RPMI7951 (cell line): ENCODE measurements at regions not wholly inside any gene's neighbourhood (a gene's known extent, or its start where the extent isn't known, plus 50 kb on each side); places are given as distances from the start of the nearest gene placed in this dataset.

Source experiments
- DNase-seq: peaks from one replicate; pipeline ENCODE4 v3.0.0-alpha.2; 2012; ENCODE audit warnings: low read depth

DNA sequence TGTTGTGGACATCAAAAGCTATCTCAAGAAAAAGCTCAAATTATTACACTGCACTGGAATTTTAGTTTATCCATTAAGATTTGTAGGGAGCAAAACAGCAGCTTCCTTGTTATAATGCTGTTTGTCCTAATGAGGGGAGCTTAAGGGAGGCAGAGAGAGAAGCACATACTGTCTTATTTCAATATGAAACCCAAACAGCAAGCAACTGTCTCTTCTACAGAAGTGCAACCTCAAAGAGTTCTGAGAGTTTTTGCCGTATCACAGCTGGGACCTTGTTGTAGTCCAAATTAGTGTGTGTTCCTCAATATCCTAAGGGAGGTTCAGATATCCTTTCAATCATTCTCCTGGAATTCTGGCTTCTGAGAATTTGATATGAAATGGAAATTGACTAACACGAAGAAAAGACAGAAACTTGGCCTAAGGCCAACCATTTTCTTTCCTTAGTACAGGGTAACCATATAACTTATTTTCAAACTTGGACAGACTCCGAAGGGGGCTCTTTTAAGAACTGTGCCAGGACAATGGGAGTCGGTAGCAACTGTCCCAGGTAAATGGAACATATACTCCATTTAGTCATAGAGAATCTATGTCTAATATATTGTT lies 149.3 kb upstream of the CCN2 start:
- no peak for DNase-seq

DNA sequence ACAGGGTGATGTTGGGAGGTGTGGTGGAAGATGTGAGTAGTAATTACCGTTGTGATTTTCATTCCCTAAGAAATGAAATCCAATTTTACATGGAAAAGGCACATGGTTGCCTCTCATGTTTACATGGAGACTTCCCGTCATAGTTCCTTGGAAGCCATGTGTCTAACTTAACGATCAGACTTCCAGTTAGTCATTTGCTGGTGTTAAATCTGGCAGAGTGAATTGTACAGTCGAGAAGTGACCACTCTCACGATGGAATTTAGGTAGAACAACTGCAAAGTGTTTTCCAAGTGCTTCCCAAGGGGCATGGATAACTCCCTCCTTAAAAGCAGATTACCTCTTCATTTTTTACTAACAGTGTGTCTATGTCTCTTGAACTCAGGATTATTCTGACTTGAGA lies 145.8 kb upstream of the CCN2 start:
- no peak for DNase-seq

DNA sequence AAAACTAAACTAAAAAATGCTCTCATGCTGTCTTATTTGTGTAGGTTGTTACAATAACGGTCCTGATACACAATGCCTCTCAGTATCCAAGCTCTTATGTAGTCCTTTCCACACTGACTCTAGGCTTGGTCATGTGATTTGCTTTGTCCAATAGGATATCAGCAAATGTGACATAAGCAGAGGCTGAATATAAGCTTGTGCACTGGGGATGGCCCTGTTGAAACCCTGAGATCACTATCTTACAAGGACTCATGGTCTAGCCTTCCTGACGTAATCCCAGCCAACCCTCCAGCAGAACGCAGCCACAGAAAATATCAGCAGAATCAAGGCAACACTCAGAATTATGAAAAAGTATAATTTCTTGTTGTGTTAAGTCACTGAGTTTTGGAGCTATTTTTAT lies 145.1 kb upstream of the CCN2 start:
- no peak for DNase-seq

DNA sequence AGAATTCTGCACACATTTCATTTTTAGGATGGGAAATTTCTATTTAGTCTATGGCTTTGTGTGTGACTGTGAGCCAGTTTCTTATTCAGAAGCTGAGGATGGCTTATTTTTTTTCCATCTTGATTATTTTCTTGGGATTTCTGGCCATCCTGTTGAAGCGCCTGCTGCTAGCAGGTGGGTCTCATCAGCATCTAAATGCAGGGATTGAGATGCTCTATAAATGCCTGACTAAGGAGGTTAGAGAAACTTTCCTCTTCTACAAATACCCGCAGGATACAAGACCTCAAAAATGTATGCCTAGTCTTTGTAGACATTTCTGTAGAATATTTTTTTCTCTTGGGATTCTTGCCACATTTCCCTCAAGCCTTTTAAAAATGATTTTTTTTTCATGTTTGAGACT lies 138.0 kb upstream of the CCN2 start:
- DNase-seq, result no peak

DNA sequence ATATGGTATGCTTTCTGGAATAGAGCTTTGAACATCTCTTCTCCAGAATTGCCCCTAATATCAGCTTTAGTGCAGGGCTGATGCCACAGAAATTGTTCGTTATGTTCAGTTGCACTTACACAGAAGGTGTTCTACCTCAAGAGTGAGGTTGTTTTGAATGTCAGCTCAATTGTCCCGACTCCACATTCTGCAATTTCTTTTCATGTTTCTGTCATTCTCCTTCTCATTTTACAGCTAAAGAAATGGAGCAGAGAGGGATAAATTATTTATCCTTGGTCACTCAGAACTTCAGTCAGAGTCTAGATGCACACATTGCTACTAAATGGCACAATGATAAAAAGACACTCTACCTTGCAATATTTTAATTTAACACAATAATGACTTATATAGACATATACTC lies 137.0 kb upstream of the CCN2 start:
- no peak for DNase-seq

DNA sequence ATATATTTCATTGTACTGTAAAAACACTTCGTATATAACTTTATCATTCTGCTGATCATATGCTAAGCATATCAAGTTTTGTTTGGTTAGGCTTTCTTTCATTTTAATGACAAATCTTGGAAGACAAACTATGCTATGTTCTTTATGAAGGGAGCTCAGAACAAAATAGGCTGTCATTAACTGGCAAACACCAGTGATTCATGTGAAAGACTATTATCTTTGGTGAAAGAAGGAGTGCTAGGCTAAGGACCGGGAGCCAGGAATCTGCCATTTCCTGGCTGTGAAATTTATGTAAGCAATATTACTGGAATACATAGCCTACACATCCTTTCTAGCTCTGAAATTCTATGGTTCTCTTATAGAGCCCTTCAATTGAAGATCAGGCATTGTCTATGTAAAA lies 136.2 kb upstream of the CCN2 start:
- no peak for DNase-seq

DNA sequence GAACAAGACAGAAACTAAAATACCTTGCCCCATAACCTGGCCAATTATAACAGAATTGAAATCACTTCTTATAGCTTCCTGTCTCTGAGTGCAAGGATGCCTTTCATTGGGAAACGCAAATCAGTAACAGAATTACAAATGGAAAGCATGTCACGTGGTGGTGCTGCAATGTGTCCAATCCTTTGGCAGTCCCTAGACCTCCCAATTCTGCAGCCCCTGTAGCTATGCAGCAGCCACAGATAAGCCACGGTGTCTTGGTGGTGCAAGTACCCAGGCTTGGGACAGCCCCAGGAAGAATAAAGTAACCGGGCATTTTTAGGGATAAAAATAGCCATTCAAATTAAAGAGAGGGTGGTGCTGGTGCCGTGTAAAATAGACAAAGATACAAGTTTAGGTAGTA lies 134.6 kb upstream of the CCN2 start:
- peak; percentile 67 for DNase-seq

DNA sequence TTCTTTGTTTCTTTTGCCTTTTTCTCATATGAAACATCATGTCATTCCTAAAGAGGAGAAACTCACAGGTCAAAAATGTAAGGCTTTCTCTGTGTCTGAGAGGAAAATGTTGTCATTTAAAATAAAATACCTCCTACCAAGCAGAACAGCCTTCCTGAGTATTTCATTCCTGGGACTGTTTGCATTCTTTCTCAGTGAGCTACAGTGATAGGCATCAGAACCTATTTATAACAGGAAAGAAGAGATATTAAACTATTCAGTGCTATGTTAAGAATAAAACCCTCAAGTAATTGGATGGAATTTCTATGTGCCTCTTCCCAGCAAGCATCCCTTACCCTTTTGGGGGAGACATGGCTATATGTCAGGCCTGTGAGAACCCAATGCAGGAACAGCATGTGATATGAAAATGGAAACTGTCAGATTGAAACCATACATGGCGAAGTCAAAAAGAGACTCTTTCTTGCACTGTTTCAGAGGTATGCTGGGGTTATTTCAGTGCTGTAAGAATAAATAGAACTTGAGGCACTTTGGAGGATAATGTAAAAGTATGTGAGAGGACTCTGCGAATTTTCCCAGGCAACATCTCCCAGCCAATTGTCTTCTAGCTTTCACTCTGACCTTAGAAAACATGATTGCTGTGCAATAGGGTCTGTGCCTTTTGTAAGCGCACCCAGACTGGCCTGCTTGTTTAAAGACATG lies 133.8 kb upstream of the CCN2 start:
- peak; percentile 73 for DNase-seq

DNA sequence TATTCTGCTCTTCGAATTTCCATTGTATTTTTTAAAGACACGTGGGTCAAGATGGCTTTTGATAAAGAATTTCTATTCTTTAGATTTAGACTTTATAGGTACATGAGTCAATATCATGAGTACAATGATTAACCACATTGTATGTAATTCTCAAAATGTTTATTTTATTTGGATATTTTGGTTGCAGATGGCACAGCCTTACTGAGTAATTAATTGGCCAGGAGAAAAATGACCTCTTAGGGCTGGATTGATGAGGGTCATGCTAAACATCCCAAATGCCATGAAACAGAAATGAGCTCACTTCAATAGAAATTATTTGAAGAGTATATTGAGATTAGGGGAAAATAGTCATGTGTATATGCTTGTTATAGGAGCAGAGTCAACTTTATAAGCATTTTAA lies 131.2 kb upstream of the CCN2 start:
- DNase-seq, result no peak

DNA sequence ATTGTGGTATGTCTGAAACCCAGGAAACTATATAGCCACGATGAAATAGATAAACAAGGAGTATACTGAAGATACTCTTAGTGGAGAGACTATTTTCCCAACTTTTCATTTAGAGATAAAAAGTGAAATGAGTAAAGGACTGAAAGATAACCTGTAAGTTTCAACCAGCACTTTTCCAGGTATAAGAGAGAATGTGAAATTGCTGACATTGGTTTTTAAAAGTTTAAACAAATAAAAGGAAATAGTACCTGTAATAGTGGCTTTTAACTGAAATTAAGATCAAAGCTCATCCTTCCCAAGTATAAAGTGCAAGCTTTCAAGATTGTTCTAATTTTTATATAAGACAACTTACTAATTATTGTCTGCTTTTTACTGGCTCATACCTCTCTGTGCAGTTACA lies 130.2 kb upstream of the CCN2 start:
- no peak for DNase-seq

DNA sequence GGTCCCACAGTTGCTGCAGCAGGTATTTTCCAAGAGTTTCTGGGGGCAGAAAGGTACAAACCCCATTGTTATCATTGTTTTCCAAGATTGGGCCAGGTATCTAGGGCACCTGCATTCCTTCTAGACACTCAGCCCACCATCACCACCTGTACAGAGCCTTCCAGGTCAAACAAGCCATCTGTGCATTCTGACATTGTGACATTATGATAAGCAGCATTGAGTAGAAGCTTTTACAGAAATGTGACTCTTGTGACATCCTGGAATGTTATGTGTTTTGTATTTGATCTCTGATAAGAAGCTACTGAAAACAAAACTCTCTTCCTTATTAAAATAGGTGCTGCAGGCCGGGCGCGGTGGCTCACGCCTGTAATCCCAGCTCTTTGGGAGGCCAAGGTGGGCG lies 128.1 kb upstream of the CCN2 start:
- no peak for DNase-seq

DNA sequence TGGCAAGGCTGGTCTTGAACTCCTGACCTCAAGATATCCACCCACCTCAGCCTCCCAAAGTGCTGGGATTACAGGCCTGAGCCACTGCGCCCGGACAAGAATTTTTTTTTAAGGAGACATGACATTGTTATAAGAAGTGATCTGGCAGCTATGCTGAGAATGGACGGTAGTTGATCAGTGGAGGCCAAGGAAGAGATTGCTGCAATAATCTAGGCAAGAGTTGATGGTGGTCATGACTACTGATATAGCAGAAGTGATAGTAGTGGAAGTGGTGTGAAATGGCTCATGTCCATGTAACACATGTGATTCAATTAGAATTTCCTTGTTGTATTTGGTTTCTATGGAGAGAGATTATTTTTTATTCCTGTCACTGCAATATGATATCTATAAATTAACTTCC lies 125.3 kb upstream of the CCN2 start:
- DNase-seq, result no peak

DNA sequence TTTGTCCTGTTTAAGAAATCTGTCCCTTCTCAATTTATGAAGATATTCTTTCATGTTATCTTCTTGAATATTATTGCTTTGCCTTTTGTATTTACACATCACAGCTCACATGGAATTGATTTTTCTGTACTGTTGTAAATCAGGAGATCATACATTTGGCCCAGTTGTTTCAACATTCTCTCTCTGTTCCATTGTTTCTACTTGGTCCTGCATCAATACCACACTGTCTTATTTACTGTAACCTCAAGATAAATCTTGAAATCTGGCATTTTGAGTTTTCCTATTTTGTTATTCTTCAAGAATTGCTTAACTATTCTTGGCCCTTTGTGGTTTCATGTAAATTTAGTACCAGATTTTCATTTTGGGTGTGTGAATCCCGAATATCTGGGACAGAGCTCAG lies 121.7 kb upstream of the CCN2 start:
- DNase-seq, result no peak

DNA sequence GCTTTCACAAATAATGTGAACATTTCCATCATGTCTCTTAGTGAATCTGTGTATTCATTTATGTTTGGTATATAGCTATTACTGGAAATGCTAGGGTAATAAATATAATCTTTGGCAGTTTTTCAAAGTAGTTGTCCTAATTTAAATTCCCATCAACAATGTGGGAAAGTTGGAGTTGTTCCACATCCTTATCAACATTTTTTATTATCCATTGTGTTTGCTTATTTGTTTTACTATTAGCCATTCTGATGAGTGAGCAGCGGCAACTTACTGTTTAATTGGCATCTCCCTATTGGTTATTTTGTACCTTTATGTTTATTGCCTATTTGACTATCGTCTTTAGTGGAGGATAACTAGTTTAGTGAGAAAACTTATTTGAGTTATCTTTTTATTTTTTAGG lies 121.1 kb upstream of the CCN2 start:
- no peak for DNase-seq

DNA sequence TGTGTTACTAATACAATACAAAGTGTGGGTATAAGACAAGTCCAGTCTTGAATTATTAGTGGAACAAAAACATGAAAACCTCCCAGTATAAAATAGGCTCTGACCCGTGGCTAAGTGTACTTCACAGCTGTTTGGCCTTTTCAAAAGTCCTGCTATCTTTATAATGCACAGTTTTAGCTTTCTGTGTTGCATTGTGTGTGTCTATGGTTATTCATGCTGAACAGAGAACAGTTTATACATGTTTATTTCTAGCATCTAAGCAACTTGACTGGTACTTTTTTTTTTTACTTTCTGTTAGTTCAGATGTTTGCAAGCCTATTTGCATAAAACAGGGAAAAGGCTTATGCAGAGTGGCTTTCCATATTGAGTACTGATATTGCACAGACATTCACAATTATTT lies 119.2 kb upstream of the CCN2 start:
- DNase-seq, result no peak

DNA sequence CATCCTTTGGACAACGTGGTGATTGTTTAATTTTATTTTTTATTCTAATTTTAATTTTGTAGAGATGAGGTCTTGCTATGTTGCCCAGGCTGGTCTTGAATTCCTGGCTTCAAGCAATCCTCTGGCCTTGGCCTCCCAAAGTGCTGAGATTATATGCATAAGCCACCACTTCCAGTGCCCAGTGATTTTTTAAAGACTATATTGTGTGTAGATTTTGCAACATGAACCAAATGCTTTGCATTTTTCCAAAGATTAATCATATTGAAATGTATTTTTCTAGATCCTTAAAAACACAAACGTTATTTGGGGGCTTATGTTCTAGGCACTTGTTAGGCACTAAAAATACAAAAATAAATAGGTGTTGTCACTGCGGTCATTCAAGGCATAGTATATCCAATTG lies 117.6 kb upstream of the CCN2 start:
- DNase-seq, result no peak

DNA sequence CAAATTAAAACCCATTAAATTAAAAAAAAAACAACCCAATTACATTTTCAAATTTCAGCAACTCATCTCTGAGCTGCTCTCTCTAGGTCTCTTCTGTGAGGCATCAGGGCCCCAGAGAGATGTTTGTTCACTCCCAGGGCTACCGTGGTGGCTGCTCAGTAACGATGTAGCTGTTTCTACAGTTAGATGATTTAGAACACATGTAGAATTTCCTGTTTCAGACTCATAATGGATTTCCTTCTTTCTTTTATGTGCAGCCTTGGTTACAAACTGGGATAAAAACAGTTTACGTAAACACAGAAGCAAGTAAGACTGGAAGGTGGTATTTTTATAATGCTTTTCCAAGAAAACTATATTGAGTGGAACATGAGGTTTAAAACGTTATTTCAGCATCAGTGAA lies 116.1 kb upstream of the CCN2 start:
- DNase-seq, result peak; percentile 16

DNA sequence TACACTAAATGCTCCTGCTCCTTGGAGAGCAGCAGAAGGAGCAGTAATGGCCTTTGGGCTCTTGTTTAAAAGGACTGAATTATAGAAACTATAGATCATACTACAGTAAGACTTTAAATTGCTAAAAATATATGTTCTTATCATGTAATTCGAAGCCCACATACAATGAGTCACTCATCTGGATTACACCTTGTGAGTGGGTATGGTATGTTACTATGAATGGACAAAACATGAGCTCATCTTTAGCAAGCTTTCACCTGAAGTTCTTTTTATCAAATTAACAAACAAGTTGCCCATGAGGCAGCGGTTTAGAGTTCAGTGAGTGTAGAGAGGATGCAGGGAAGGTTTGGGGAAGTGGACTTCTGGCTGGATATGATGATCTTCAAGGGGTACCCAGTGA lies 114.4 kb upstream of the CCN2 start:
- no peak for DNase-seq

DNA sequence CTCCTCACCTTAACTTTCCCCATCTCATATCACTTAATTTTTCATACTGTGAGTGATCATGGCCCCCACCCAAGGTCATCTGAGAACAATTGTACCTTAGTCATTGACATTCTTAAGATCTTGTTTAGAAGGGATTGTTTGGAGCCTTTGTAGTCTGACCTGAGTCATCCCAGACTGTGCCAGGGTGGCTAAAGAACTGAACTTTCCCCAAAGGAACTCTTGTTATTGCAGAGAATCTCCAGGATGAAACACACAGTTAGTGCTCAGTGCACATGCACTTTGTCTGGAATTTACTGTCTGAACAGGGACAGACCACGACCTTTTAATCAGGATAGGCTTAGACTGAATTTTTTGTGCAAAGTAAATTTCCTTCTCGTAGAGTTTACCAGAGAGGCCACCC lies 112.6 kb upstream of the CCN2 start:
- peak; percentile 86 for DNase-seq

DNA sequence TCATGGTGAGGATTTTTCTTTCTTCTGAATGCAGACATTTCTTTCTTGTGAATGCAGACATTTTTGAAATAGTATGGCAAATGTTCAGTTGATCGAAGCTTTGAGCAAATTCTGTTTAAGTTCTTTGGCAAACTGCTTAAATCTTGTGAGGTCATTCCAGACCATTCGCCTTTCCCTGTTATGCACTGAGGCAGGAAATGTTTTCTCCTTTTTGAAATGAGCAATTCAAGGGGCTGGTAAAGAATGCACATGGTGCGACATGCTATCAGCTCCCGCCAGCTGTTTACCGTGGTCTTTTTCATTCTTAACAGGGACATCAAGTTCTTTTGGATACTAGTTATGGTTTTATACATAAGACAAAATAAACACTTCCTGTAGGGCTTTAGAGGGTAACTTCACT lies 112.0 kb upstream of the CCN2 start:
- no peak for DNase-seq

DNA sequence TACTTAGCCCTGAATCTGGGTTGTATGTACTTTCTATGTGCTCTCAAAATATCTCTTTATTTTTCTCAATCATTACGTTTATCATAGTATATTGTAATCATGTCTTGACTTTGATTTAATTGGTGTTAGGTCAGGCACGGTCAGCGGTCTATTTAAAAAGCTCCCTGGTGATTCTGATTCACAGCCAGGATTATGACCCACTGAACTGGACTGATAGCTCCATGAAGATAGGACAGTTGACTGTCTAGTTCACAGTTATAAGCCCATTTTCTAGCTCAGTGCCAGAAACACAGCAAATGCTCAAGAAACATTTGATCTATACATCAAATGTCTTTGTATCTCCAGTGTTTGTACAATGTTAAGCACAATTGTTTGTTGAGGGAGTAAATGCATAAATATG lies 111.5 kb upstream of the CCN2 start:
- peak; percentile 30 for DNase-seq

DNA sequence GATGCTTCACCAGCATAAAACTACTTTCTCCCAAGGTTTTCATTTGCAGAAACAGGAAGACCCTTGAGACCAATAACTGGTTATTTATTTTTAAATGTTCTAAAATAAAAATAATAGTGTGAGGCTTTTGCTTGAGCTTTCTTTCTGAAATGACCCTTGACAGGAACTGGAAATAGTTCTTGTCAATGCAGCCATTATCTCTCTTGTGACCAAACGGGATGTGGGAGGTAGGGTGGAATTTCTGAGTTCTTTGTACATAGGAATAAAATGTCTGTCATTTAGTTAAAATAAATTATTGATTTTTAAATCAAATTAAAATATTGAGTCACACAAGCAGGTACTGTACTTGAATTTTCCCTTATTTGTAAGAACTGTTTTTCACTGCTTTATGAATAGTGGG lies 110.2 kb upstream of the CCN2 start:
- DNase-seq, result no peak

DNA sequence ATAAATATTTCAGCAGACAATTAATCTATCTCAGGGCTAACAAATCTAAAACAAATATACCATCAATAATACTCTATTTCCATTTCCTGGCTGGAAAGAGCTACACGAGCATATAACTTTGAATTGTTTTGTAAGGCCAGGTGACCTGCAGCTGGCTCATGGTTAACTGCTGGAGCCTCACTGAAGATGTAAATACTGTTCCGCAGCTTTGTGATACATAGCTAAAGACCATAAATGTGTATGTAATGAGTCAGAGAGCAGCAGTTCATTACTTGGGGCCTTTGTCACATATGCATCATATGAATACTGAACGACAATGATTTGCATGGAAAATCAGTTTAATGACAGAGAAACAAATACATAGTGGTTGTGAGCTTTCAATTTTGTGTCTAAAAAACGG lies 109.4 kb upstream of the CCN2 start:
- DNase-seq, result peak; percentile 70

DNA sequence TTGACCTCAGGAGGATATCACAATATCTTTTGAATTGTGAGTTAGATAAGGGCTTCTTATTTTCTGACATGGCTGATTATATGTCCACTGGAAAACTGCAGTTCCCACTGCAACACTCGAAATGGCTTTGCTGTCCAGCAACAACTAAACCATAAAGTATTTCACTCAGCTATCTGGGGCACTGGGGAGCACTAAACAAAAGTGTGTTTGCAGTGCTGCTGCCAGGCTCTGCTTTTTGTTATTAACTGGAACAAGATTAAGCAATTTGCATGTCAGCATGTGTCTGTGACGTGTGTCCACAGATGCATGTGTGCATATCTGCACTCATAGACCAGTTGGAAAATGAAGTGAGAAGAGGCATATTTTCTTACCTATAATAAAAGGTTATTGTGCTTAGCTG lies 107.8 kb upstream of the CCN2 start:
- no peak for DNase-seq
